Eye (tissue), 1 donor: ENCODE measurements at regions not wholly inside any gene's neighbourhood (a gene's known extent, or its start where the extent isn't known, plus 50 kb on each side); places are given as distances from the start of the nearest gene placed in this dataset.
"Not testable (repeated sequence)": the region's sequence is repeated elsewhere in the genome, so short reads cannot be mapped to it uniquely, and the experiment has no call there.

Source experiments
- DNase-seq: peaks from one replicate; pipeline ENCODE4 v3.0.0-alpha.2; 2015

DNA sequence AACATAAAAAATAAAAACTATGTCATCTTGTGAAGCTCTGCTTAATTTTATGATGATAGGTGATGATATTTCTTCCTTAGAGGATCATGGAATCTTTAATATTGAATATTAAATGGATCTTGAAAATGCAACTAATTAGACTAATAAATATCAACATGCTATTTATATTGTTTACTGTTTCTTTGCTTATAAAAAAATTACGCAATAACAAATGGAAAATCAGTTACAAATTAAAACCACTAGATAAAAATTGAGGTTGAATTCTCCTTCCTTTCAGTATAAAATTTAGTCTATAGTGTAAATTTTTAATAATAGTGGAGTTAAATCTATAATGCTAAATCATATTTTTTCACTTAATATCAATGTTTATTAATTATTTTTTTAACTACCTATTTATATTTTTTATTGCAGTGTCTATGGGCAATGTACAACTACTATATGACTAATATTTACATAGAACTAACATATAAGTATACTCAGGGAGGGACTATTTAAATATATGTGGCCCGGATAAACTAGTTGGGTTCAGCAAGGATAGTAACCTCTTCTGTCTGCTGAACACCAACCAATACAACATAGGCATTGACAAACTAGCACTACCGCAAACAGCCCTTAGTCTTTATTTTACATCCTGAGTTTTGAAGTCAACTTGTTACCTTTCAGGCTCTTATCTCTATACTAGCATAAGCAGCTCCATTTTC is 628.0 kb downstream of the EFNB2 start:
- no peak for DNase-seq

DNA sequence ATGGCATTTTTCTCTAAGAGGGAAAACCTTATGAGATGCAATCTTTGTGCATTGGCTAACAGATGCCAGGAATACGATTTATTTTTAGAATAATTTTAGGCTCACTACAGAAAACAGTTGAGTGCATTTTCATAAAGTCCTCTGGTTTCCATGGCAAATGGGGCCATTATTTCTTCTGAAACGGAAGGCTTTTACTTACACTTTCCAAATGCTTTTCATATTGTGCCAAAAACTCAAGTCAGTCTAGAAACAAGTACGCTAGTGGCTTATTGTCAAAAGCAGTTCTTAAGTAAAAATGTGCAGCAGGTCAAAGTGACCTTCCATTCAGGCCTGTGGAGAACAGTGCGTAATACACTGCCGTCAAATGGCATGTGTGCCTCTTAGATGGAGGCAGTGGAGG is 628.7 kb downstream of the EFNB2 start:
- DNase-seq: no peak

DNA sequence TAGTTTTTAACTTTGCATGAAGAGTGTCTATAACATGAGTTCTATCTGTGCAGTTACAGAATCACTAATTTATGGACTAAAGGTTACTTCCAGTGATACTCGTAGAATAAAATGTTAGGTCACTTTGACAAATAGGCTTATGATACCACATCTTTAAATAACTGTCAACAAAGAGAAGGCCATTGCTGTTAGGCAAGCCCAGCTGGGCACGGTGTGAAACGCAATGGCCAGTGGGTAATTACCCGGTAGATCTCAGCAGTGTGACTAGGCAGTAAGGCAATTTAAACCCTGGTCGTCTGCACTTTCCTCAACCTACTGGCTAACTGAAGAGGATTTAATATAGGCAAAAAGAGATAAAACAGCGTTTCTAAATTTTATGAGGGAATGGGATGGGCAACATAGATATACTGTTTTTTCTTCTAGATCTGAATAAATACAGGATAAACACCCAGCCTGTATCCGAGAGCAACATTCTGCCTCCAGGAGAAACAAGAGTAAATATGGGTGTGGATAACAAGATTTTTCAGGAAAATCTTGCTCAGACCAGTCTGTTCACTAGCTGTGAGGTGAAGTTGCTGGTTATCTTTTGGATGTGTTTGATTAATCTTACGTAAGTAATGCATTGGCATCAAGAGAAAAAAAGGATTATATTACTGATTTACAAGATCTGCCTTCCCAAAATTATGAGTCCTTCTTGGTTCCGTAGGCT is 631.3 kb downstream of the EFNB2 start:
- peak; percentile 8 for DNase-seq

DNA sequence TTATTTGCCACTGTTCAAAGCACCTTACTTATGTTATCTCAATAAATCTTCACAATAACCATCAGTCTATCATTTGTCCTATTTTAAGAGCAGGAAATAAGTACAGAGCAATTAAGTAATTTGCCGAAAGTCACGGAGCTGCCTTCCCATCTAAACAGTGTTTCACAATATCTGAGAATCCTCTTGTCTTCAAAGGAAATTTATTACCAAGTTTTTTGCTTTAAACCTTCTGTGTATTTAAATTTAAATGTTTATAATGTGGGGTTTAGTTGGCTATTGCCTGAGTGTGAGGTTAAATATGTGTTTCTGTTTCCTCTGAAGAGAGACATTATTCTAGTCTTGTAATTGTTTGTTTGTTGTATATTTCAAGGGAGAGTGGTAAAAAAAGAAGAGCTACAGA is 633.1 kb downstream of the EFNB2 start:
- DNase-seq: no peak

DNA sequence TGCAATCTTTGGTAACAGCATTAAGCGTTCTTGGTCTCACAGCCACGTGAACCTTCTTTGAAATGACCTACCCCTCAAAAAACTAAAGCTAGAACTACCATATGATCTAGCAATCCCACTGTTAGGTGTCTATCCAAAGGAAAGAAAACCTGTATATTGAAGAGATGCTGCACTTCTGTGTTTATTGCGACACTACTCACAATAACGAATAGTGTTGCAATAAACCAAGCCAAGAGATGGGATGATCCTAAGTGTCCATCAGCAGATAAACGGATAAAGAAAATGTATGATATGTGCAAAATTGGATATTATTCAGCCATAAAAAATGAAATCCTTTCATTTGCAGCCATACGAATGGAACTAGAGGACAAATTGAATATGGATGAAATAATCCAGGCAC is 637.9 kb downstream of the EFNB2 start:
- DNase-seq: no peak

DNA sequence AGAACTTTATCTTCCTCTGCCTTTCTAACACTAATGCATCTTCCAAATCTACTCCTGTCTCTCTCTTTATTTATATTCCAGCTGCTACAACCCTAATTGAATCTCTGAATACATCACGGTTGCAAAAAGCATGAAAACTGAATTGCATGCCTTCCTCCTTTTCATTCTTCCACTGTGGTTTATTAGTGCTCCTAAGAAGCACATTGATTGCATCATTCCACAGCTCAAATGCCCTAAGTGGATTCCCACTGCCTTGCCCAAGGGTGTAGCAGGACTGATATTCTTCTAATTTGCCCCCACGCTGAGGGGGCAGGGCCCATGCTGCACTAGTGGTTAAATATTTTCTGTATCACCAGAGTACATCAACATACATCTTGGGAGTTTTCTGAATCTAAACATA is 640.8 kb downstream of the EFNB2 start:
- no peak for DNase-seq

DNA sequence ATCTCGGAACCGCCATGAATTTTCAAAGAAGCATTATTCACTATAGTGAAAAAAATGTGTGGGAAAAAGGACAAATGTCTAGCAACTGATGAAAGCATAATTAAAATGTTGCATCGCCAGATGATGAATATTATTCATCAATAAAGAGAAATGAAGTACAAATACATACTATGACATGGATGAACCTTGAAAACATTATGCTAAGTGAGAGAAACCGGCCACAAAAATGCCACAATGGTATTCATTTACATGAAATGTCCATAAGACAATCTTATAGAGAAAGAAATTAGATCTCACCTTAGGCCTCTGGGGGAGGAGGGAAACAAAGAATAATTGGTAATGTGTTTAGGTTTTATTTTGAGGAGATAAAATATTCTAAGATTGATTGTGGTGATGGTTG is 645.0 kb downstream of the EFNB2 start:
- DNase-seq: no peak

DNA sequence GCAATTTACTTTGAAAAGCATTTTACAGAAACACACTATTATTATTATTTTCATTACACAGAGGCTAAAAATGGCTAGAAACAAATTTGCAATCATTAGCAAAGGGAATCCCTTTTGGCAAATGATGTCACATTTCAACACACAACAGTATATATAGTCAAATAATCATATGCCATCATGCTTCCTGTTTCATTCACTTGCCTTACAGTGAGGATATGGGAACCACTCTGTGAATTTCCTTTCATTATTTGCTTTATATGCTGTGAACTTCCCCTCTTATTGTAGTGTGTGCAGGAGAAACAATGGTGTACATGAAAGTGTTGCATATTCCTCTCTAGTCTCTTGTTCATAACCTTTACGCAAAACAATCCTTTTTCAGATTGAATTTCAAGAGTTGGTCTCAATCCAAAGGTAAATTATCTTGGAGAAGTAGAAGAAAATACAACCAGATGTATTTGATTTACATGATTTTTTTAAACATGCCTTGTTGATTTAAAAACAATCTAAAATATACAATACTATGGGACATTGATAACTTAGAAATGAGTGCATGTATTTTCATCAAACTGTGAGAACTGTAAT is 657.3 kb downstream of the EFNB2 start:
- peak; percentile 27 for DNase-seq

DNA sequence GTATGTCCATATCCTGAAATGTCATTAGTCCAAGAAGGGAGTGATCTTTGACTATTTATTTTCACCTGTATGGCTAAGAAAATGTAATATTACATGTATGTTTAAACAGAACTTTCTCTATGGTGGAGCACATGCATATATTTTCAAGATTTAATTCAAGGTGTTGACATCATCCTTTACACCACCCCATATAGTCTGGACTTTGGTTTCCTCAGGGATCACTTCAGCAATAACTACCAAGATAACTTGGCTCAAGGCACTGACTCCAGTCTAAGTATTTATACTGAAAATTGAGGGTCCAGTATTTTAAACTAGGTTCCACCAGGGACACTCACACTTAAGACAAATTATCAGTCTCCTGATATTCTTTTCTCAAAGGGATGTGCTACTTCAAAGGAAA is 660.6 kb downstream of the EFNB2 start:
- DNase-seq: no peak

DNA sequence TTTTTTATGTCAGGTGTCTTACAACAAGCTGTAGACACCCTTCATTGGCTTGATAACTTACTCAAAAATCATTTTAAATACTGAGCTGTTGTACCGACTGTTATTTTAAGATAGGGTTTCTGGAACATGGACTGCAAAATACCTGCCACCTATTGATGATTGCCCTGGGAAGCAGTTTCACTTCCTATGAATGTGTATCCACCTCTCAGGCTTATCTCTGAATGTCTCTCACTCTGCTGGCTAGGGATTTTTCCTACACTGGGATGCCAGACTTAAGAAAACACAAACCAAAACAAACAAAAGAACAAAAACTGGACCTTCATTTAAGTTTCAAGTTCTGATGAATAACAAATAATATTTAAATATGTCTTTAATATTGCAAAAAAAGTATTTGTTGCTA is 663.7 kb downstream of the EFNB2 start:
- DNase-seq: no peak

DNA sequence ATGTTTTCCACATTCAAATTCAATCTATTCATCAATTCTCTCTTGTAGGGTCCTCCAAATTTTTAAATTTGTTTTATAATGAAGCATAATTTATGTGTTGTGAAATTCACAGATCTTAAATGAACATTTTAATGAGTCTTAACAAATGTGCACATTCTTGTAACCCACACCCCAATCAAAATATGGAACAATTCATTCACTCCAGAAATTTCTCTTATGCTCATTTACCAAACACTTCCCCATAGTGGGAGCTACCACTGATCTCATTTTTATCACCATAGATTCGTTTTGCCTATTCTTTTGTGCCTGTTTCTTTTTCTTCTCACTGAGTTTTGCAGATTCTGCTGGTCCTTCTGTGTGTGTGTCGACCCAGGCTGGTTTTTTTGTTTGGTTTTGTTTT is 664.1 kb downstream of the EFNB2 start:
- no peak for DNase-seq

DNA sequence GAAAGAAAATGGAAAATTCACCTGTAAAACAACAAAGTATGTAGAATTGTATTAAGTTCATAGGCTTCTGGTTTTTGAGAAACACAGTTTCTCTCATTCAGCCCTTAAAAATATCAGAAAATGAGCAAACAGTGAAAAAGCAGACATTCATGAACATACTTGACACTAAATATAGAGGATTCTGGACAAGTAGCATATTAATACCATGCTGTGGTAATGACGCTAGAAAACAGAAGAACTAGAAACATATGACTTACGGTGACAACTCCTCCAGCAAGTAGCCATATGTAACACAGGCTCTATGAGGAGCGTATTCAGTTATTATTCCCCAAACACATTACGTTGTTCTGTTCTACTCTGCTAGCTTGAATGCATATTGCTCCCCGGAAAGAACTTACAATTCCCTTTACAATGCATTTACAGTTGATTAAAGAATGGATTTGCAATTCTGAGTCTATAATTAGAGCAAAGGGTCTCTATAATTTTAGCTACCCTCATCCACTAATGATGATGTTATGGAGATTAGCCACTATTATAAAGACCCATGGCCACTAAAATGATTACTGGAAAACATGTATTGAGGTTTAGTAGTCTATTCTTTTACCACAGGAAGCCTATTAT is 672.1 kb downstream of the EFNB2 start:
- no peak for DNase-seq

DNA sequence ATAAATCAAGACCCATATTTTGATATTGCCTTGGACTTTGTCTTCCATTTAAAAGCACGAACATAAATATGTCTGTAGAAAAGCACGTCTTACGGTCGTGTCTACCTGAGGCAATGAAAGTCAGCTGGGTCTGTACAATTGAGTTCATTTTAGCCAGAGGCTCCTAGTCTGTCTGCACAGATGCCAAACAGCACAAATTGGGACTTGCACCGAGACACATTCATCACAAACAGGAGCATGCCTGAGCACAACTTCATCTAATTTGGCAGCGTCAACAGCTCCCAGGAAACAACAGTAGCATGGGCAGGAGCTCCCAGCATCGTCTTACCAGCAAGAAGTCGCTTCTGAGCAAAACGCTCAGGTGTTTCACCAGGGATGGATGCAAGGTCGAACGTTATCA is 687.0 kb downstream of the EFNB2 start:
- peak; percentile 29 for DNase-seq

DNA sequence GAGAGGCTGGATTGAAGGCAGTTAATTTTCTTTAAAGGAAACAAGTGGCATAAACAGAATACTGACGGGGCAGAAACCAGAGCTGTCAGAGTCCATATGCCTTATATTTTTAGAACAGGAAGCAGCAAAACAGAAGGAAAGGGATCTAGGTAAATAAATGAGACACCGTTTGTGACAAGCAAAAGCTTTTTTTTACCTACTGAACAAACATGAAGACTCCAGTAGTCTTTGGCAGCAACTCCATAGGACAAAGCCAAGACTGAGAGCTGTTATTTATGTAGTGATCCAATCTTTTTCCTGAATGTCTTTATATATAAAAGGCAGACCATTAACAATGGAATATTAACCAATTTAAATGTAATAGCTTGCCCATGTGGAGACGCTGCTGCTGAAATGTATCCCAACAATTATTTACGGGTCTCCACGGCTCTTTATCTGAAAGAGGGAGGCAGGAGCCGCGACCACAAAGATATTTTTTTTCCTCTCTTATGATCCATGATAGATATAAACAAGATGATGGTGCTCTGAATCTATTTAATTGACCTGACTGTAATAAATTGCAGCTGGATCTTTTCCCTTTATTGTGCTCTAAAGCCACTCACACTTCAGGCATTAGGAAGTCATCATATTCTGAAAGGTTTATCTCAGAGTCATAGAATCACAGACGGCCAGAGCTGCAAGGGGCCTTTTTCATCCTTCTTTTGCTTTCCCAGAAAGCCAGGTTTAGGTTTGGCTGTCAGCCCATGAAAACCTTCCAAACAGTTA is 687.8 kb downstream of the EFNB2 start:
- peak; percentile 23 for DNase-seq

DNA sequence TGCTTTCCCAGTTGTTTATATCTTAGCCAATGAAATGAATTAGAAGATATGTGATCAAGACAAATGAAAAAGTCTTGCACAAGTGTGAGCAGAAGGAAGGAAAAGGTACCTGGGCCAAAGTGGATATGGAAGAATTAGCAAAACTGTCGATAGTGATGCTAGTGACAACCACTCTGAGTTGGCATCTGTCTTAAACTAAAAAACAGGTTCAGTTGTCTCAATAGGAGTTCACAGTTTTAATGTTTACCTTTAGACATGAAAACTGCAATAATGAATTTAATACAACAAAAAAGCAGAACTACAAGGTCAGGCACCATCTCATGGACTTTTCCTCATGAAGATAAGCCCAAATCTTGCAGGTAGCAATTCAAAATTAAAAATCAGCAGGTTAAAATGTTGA is 688.5 kb downstream of the EFNB2 start:
- no peak for DNase-seq

DNA sequence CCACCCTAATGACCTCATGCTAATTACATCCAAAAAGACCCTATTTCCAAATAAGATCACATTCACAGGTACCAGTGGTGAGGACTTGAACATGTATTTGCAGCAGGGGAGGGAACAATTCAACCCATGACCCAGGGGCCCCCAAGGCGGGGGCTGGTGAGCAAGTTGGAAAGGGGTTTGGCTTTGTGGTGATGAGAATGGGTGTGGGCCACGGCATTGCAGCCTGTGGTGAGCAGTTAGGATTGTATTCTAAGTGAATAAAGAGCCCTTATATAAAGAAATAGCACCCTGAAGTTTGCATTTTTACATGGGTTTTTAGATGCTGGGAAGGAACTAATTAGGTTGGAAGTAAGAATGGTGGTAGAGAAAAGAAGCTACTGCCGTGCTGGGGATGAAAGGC is 694.2 kb downstream of the EFNB2 start:
- no peak for DNase-seq

DNA sequence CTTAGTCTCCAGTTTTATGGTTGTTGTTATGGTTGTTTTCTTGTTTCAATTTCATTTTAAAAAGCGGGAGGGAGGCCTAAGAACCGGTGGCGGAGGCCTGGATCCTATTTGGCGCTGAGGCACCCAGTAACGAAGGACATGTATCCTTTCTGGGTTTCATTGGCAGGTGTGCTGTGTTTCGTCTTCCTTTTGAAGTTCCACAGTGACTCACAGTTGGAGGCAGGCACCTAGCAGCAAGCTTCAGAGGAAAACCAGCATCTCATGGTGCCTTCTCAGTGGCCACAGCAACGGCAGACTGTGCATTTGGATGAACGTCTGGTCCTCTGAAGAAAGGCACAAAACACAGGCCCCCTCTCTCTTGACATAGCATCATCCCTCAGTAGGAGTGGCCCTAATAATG is 697.2 kb downstream of the EFNB2 start:
- no peak for DNase-seq

DNA sequence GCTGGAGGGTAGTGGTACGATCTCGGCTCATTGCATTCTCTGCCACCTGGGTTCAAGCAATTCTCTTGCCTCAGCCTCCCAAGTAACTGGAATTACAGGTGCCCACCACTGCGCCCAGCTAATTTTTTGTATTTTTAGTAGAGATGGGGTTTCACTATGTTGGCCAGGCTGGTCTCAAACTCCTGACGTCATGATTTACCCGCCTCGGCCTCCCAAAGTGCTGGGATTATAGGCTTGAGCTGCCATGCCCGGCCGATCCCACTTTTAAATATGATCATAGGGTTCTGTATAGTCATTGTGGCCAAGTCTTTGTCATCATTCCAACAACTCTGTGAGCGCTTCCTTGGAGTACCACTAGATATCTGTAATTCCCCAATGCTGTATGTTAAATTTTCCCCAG is 698.2 kb downstream of the EFNB2 start:
- not testable (repeated sequence) for DNase-seq

DNA sequence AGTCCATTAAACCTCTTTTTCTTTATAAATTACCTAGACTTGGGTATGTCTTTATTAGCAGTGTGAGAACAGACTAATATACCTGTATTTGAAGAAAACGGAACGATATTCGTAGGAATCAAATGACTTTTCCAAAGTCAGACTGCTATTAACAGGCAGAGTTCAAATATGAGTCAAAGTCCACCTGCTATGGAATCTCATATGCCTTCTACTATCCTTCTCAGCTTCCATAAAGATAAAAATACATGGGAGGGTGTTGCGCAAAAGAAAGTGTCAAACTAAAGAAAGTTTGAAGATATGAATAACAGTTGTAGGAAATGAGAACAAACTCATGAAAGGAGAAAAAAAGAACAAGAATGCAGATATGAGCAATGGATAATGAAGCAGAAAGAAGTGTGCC is 704.6 kb downstream of the EFNB2 start:
- DNase-seq: no peak

DNA sequence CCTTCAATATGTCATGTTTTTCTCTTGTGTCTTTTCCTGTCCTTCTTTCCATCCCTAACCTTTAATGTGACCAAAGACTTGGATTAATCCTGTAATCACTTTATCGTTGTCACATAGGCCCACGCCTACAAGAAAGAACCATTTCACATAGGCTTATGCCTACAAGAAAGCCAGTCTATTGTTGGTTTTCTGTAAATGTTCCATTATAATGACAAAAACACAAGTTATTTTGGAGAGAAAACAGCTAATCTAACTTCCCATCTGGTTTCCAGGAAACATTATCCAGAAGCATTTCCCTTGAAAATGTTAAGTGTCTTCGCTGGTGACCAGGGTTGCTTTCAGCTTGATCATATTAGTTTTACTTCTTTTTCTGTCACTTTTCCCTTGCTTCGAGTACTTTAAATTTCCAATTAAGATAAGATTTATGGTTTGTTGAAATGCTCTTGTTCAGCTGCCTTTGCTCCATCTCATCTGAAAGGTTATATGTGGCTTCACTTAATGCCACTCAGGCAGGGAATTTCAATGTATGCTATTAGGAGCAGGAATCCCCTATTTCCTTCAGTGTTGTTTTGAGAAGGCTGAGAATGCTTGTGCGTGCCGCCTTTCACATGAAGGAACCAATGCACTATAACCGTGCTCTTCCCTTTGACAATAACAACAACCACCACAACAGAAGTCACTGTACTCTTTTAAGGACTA is 708.2 kb downstream of the EFNB2 start:
- DNase-seq: no peak

DNA sequence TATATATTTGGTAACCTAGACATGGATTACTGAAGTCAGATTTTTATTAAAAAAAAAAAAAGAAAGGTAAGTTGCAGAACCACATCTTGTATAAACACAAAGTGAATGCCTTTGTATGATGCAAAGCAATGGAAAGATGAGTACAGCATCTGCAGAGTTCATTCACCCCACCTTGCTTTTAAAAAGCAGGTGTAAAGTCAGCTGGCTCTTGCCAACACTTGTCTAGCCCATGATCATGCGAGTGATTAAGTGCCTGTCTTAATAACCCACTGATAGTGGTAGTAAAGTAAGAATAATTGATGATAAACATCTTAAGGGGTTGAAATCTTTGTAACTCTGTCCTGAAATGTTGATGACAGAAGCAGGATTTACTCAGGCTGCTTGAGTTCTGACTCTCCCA is 710.4 kb downstream of the EFNB2 start:
- DNase-seq: no peak

DNA sequence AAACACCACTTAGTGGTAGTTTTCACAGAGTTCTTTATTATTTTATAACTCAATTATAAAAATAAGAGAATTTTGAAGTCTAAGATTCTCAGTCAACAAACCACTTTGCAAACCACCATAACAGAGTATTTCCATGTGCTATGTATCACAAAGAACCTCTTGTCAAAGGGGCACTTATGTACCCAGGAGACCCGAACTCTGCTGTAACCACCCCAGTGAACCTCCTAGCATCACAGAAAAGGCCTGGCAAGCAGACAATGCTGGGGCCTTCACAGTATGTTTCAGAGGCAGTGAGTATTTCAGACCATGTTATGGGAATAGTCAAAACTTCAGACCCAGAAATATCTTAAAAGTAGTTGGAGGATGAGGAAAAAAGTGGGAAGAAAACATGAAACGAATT is 714.1 kb downstream of the EFNB2 start:
- no peak for DNase-seq

DNA sequence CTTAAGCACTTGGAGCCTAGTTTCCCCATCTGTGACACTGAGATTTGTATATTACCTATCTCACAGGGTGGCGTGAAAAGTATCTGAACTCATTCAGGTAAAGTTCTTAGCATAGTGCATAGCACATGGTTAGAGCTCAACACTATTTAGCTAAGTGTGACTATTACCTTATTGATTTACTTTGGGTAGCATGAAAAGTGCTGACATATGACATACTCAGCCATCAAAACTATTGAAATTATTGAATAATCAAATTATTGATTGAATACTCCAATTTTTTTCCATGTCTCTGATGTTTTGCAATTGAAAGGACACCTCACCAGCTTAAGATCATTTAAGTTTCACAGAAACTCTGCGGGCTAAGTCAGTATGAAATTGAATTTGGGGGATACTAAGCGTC is 715.0 kb downstream of the EFNB2 start:
- no peak for DNase-seq
